Hypothalamus (tissue), 51 donors: ENCODE measurements at regions not wholly inside any gene's neighbourhood (a gene's known extent, or its start where the extent isn't known, plus 50 kb on each side); places are given as distances from the start of the nearest gene placed in this dataset.

ENCODE experiments used
- DNase-seq, 51 donors: peaks; one replicate each; lab custom pipeline; 2025; lab: John Stamatoyannopoulos, UW

DNA sequence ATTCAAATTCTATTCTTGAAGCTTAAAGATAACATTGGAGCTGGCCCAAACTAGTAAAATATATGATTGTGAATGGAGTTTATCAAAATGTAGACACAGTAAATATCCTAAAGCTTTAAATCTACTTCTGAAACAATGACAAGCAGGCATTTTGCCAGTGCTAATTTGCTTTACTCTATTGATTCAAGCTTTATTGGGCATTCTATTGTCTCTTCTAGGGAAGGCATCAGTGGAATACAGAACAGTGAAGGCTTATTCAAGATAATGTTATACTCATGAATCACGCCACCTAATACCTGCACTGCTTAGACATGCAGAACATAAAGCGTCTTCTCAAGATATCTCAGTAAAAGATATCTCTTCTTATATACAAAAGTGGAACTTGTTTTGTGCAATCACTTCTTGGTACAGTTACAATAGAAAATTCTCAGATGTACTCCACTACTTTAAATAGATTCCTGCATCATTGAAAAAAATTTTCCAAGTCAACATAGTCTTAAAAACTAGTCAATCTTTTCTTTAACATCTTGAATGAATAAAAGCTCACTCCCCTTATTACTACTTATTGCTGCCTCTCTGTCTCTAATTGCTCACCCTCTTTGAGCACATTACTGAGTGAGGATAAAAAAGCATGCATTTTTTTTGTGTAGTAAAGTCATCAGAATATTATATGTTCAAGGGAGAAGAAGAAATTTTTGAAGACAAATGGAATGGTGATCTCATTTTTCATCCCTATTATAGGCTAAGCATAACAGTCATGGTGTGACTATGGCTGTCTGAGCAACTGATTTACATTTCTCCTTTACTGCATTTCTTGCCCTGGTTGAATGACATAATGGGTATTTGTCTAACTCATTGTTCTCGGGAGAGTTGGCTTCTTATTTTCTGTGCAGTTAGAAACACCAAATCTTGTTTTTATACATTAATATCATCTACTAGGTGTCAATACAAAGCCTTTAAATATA, 98.0 kb upstream of the E2F7 start:
- DNase-seq: no peak

DNA sequence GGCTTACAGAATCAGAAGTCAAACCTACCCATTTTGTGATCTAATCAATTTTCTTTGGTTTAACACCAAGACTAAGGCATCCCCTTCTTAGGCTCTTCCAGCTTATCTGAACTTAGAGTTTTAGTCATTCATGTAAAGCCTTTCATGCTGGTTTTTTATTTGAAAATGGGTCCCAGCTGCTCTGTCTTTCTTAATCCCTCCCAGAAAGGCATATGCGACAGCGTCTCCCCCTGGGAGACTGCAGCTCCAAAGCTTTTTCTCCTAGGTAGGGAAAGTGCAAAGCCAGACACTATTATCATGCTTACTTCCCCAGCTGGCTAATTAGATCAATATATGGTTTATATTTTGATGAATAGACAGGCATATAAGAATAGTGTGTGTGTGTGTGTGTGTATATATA, 96.6 kb upstream of the E2F7 start:
- no peak for DNase-seq

DNA sequence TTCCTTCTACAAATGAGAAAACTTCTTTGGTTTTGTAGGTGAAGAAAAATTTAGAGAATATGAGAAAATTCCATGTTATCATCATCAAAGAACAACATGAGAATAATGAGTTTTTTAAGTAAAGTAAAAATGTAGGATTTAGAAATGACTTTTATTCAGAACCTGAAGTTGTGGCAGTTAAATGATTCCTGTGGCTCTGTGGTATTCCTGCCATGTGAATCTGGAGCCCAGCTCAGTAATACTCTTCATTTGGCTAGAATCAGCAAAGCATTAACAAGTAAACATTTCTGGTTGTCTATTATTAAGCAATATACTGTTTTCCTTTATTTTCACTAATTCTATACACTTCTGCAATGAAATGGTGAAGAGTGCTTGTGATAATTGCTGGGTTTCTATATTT, 95.6 kb upstream of the E2F7 start:
- no peak for DNase-seq

DNA sequence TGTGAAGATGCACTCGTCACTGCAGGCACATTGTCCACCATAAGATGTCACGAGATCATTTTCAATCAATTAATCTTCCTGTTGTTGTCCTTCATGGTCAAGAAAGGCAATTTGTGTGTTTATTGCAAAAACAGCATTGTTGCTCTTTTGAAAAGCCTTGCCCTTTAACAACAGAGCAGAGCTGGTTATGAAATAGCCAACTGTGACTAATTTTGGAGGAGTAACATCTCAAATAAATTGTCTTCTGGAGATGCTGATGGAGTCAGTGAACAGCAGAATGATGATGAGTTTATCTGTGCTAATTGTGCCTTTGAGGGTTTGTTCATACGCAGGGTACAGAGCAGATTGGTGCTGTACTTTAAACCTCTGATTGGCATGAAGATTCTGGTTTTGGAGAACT, 88.3 kb upstream of the E2F7 start:
- DNase-seq: no peak

DNA sequence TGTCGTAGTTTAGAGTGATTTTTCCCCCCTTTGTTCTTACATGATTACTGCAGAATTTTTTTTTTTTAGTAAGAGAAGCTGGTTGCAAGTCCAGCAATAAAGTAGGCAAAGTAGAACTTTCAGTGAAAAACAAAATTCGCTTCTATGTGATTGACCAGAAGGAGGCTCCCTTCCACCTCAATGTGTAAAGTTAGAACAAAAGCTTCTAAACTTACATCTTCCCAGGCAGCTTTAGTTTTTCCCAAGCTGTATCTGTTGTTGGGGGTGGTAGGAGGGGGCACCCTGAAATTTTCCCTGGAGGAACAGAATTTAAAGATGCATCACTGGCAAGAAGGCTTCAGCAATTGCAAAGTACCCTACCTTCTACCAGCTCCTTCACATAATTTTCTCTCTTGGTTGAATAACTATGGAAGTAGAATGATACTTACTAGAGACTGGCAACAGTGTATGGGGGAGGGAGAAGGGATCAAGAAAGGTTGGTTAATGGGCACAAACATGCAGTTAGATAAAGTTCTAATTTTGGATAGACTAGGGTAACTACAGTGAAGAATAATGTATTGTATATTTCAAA, 87.3 kb upstream of the E2F7 start:
- peak in 3 of 51 donors; percentile 2 to 21 (median 3) for DNase-seq

DNA sequence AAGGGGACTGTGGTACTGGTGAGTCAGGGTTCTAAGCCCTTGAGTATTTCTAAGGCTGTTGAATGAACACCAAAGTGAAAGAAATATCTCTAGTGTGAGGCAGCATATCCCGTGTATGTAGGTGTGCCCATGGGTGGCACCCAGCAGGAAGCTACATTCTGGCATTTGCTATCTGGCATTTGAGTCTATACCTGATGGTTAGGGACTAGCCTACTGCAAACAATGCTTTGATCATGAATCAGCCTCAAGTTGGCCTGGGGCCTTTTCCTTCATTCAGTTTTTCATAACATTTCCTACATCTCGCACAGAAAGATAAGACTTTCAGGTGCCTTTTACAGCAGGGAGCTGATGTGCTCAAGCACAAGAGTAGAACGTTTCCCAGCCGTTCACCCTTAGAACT, 85.7 kb upstream of the E2F7 start:
- DNase-seq: no peak

DNA sequence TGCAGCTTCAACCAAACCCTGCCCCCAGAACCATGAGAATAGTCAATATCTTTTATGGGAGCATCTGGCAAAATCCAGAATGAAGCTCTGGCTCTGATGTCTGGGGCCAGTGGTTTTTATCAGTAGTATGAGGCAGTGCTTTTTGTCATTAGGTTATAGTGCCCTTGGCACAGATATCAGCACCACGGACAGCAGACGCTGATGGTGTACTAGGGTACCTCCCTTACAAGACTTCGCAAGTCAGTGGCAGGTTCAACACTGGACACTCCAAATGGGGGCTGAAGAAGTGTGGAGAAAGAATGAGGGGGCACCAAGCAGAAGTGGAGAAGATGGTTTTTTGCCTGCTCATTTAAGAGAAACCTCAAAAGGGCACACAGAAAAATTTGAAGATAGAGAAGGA, 68.2 kb upstream of the E2F7 start:
- no peak for DNase-seq

DNA sequence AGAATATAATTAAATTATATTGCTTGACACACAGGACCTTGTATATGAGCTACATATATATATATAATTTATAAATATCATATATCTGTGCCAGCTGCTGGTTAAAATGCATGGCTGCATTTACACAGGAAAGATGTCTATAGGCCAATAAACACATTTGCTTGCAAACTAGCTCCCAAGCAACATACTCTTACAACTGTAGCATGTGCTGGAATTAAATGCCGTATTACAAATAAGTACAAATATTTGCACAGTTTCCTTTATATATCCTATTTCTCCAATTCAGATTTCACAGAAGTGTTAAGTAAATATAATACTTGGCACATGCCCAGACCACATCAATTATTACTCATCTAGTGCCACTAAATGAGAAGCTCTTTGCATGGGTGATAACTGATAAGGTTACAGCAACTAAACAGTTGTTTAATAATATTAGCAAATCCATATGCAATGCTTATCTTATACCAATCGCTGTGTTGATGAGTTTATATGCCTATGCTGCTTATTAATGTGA, 66.7 kb upstream of the E2F7 start:
- DNase-seq: no peak

DNA sequence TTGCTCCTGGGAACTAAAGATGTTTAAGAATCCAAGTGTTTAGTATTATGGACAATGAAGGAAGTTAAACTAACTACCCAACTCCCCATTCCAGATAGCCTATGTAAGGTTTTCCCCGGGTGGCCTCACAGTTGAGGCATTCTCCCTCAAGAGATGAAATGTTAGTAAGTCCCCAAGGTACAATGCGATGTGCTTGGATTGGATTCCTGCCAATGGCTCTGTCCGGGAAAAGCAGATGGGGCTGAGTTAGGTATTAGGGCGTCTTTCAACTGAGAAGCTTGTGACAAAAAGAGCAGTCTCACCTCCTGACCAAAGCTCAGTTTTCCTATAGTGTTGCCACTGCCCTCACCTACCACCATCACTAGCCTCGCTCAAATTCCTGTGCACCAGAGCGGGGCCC, 64.8 kb upstream of the E2F7 start:
- no peak for DNase-seq

DNA sequence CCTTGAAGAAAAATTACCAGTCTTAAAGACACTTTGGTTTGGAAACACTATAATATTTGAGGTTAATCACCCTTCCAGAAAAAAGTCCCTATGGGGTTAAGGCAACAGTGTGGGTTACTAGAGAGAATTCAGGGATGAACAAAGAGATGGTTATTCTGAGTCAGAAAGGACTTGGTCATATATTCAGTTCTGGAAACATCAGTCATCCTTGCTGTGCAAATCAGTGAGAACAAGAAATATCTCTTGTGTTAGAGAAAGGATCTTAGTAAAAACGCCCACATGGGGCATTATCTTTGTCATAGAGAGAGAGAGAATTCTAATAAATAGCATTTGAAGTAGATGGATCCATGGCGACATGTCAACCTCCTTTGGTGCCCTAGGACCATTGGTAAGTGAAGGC, 59.4 kb upstream of the E2F7 start:
- DNase-seq: no peak

DNA sequence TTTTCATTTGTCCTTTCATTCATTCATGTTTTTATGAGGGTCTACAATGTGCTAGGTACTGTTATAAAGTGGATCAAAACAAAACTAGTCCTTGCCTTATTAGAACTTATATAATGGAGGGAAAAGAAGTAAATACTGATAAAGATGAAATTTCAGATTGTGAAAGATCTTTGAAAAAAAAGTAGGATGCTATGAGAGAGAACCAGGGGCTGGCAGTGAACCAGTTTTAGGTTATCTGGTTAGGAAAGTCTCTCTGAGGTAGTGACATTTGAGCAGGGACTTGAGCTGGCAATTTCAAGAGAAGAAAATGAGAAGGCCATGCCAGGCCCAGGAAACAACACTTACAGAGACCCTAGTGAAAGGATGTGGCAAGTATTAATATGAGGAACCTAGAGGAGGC, 57.3 kb upstream of the E2F7 start:
- no peak for DNase-seq

DNA sequence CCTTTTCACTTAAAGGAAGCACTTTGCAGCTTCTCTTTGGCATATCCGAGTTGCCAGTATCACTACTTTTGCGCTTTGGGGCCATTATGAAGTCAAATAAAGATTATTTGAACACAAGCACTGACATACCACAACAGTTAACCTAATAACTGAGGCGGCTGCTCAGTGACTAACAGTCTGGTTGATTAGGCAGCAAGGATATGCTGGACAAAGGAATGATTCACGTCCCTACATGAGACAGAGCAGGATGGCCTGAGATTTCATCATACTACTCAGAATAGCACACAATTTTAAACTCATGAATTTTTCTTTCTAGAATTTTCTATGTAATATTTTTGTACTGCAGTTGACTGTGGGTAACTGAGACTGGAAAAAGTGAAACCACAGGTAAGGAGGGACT, 56.9 kb upstream of the E2F7 start:
- DNase-seq: no peak

DNA sequence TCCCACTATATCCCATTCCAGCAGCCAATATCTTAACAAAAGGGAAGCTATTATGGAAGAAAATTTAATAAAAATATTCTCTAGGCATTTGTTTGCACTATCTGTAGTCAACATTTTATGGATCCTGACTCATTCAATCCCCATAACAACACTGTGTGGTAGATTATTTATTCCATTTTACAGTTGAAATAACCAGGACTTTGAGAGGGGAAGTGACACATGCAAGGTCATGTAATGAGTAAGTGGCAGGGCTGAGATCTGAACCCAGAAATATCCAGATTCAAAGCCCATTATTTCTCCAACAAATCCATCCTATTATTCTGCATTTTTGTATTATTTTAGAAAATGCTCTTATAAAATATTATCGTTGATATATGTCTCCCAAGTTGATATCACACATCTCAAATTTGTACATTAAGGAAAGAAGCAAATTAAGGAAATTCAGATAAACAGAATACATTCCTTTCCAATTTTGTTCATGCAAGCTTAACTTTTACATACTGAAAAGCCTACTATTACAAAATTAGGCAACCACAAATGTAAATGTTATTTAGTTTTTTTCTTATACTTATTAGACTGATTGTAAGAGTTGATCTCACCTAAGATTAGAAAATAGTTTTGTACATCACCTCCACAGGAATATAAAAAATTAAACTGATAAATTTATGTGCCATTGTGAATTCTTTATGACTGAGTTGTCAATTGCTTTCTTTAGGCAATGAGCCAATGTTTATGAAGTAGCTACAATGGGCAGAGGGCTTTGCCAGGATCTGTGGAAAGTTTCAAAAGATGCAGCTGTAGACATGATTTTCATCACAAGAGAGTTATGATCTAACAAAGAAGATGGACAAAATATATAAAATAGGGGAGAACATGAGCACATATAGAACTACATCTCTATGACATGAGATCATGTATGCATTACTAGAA, 55.1 kb upstream of the E2F7 start:
- DNase-seq: no peak

DNA sequence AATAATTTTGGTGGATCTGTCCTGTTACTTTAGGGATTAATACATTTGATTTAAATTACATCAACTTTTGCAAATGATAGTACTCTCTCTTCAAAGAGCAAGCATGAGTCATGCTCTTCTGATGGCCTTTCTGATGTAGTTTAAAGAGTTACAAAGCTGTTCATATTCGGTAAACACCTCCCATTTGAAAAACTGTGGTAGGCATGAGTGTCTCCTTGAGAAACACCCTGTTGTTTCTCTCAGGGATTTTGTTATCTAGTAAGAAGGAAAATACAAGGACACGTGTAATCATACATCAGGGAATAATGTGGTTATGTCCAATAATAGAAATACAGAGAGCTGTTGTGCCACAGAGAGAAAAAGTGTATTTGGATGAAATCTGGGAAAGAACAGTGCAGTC, 53.3 kb upstream of the E2F7 start:
- no peak for DNase-seq

DNA sequence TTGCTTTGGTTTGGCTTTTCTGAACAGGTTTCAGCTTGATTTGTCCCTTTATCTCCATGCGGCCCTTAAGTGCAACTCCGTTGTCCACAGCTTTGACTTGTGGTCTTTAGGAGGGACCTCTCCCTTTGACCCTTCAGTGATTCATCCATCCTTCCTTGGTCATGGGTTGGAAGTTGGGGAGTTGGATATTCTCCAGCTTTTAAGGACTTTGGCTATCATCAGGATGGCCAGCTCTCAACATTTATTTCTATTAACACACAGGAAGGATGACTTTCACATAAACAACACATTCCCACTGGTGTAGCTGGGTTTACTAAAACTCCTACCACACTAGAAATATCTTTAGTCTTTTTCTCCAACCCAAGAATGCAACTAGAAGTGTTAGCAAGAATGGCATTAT, 50.9 kb upstream of the E2F7 start:
- no peak for DNase-seq

DNA sequence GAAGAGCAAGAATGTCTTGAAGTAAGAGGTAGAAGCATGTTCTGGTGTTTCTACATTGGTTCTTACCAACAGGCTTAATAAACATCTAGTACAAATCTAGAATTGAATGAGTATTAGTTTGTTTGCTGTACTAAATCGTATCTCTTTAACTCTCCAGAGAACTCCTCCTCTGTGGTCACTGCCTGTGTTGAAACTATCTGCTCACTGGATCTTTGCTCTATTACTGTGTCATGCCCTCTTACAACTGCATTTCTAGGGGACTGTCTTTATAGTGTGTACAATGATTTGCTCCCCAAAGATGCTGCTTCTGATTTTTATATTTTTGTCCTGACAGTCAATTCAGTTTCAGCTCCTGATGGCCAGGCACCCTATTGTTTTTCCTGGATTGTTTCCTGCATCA, 50.1 kb upstream of the E2F7 start:
- DNase-seq: no peak
